ENCODE measurements at regions not wholly inside any gene's neighbourhood (a gene's known extent, or its start where the extent isn't known, plus 50 kb on each side); places are given as distances from the start of the nearest gene placed in this dataset.

DNA sequence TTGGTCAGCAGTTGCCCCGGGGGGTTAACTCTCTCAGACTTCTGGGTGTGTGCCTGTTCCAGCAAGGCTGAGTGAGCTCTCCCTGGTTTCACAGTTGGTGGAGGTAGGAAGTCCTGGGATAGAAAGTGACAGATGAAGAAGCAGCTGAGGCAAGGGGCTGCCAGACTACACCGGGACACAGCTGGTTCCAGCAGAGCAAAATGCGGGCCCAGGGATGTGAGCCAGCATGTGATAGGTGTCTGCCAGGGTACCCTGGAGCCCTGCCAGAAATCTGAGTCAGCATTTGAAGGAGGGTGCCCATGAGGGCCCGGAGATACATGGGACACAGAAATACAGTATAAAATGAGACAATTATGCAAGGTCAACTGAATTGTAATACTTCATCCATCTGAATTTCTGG, 79.3 kb upstream of the LGALSL start:
- Histone ChIP-seq H2BK120ac (replicated peaks; ENCODE audit: low read depth, low read length) (no peak overlapping the region), H3K4me2 (ENCODE audit: insufficient read depth in 1 of 2, low read depth in 2 of 2, low read length in 2 of 2) (no peak overlapping the region), H3K27me3 (replicated peaks in 1 of 4; ENCODE audit: control insufficient read depth in 3 of 4, extremely low read depth in 1 of 4, insufficient read depth in 3 of 4, low read length in 3 of 4) (no peaks in the 10 kb centered on the region), H2BK5ac (ENCODE audit: low read depth, low read length) (no peak overlapping the region), H3K18ac (ENCODE audit: extremely low read depth, low read length) (no peak overlapping the region), H4K91ac (replicated peaks; ENCODE audit: insufficient read length, low read length) (no peak overlapping the region), H3K23me2 (ENCODE audit: low read depth, low read length) (peaks cover 7% of the 10 kb centered on the region; the same call in 1 of the 2 replicates), H3K14ac (ENCODE audit: insufficient read length) (no peak overlapping the region), H2BK20ac (ENCODE audit: low read length) (no peak overlapping the region), H3K79me2 (ENCODE audit: control insufficient read depth in 1 of 2, insufficient read depth in 2 of 2, low read length in 2 of 2) (no peaks in the 10 kb centered on the region), H2BK15ac (ENCODE audit: low read length) (no peak overlapping the region), H2AFZ (ENCODE audit: low read length) (no peak overlapping the region), H3K79me1 (ENCODE audit: low read depth, low read length) (no peaks in the 10 kb centered on the region; the same call in 1 of the 2 replicates), H3K9me3 (ENCODE audit: insufficient read depth in 2 of 2, low read depth in 1 of 2, low read length in 1 of 2) (no peaks in the 10 kb centered on the region), H4K5ac (ENCODE audit: insufficient read length, low read depth, low read length) (no peak overlapping the region), H2BK12ac (ENCODE audit: low read depth, low read length) (no peak overlapping the region), H3K56ac (replicated peaks; ENCODE audit: insufficient read length, low read depth, low read length) (no peak overlapping the region), H4K20me1 (replicated peaks in 1 of 2; ENCODE audit: control insufficient read depth in 1 of 2, insufficient read depth in 2 of 2, low read length in 2 of 2) (no peaks in the 10 kb centered on the region), H3K4ac (replicated peaks; ENCODE audit: insufficient read length, low read depth, low read length) (no peak overlapping the region), H3K23ac (ENCODE audit: insufficient read length) (no peak overlapping the region), H4K8ac (ENCODE audit: extremely low read depth, insufficient read depth, low read length) (no peak overlapping the region), H3K4me3 (ENCODE audit: extremely low read depth in 1 of 4, insufficient read depth in 2 of 4, low read depth in 3 of 4, low read length in 4 of 4) (no peak overlapping the region), H3K9ac (replicated peaks in 1 of 4; ENCODE audit: extremely low read depth in 1 of 4, low read depth in 3 of 4, low read length in 3 of 4) (no peak overlapping the region), H2AK5ac (ENCODE audit: low read depth, low read length) (no peak overlapping the region), H3K27ac (ENCODE audit: low read depth, low read length) (no peak overlapping the region), H3K36me3 (ENCODE audit: control insufficient read depth in 2 of 4, insufficient read depth in 4 of 4, low read length in 3 of 4) (no peaks in the 10 kb centered on the region), H3K4me1 (replicated peaks in 1 of 4; ENCODE audit: control insufficient read depth in 3 of 4, insufficient read depth in 4 of 4, low read length in 3 of 4) (no peaks in the 10 kb centered on the region)
- ChIA-PET CTCF (ENCODE audit: partially characterized antibody) (interaction anchor here (1.3 to 2.0 kb wide), 2 partner anchors 17 to 113 kb away, joined by 6 to 7 read pairs; no protein-coding TSS in a partner anchor), POLR2A (ENCODE audit: partially characterized antibody) (no interaction called here)
- DNase-seq (ENCODE audit: low read depth in 1 of 2, low spot score in 2 of 2): no peak
- WGBS, 2 experiments (ENCODE audit: extremely low coverage in 1 of 2, insufficient coverage in 1 of 2, insufficient read length in 1 of 2, insufficient replicate concordance in 2 of 2, low coverage in 1 of 2, low lambda C conversion rate in 2 of 2, missing lambda C conversion rate in 1 of 2): 94% methylated on average over 4 of the region's 4 CpGs; no CpG with 5 or more reads in 1 of the 2 experiments
- FAIRE-seq: no peak
- TF ChIP-seq EGR1 (IDR thresholded peaks at IDR 0.05; ENCODE audit: borderline replicate concordance, low read depth, low read length): no peak
- no peak for TF ChIP-seq RAD21 (IDR thresholded peaks at IDR 0.05 in 1 of 2, conservative IDR thresholded peaks at IDR 0.05 in 1 of 2; ENCODE audit: low read depth in 2 of 2, low read length in 2 of 2)
- TF ChIP-seq SP4 (IDR thresholded peaks at IDR 0.05; ENCODE audit: low read length): no peak
- TF ChIP-seq RNF2 (IDR thresholded peaks at IDR 0.05; ENCODE audit: borderline replicate concordance, low read depth, low read length, missing control alignments, poor library complexity, severe bottlenecking): no peak
- no peak for TF ChIP-seq SRF (IDR thresholded peaks at IDR 0.05; ENCODE audit: low read depth, low read length)
- TF ChIP-seq SP1 (IDR thresholded peaks at IDR 0.05; ENCODE audit: low read depth, low read length): no peak
- TF ChIP-seq TCF12 (IDR thresholded peaks at IDR 0.05; ENCODE audit: low read depth, low read length): no peak
- no peak for TF ChIP-seq CHD1 (IDR thresholded peaks at IDR 0.05; ENCODE audit: low read depth, low read length)
- TF ChIP-seq RBBP5 (IDR thresholded peaks at IDR 0.05; ENCODE audit: borderline replicate concordance, low read depth, low read length): no peak
- TF ChIP-seq NANOG (IDR thresholded peaks at IDR 0.05; ENCODE audit: insufficient read depth, low read depth, low read length, poor library complexity, severe bottlenecking): no peak
- TF ChIP-seq YY1 (IDR thresholded peaks at IDR 0.05; ENCODE audit: low read depth, low read length): no peak
- TF ChIP-seq SIX5 (IDR thresholded peaks at IDR 0.05; ENCODE audit: low read depth, low read length): no peak
- no peak for TF ChIP-seq GABPA (IDR thresholded peaks at IDR 0.05; ENCODE audit: borderline replicate concordance, insufficient read depth, low read length)
- no peak for TF ChIP-seq CBX8 (IDR thresholded peaks at IDR 0.05; ENCODE audit: borderline replicate concordance, low read depth, low read length)

All from H1 (cell line).